Esophagus muscularis mucosa (tissue), 4 donors: ENCODE measurements at regions not wholly inside any gene's neighbourhood (a gene's known extent, or its start where the extent isn't known, plus 50 kb on each side); places are given as distances from the start of the nearest gene placed in this dataset.

ENCODE experiments used
- DNase-seq: peaks from one replicate; pipeline ENCODE4 v3.0.0-alpha.2; 2017; ENCODE audit errors: extremely low spot score
- H3K27ac ChIP-seq, 4 donors: fragments of 200-600 bp; sonication (generic); replicated peaks in 1 of 4; 1 replicate in 3 of 4; 2 replicates in 1 of 4; pipeline ENCODE4 v1.5.1; 2016 to 2019; ENCODE audit warnings: mild to moderate bottlenecking in 1 of 4
- H3K27me3 ChIP-seq, 4 donors: fragments of 200-600 bp; sonication (generic); one replicate each; pipeline versions ENCODE4 v1.5.1 to v1.6.0; 2016 to 2019
- H3K36me3 ChIP-seq, 4 donors: fragments of 200-600 bp; sonication (generic); one replicate each; pipeline ENCODE4 v1.5.1; 2016 to 2019
- H3K4me1 ChIP-seq, 4 donors: fragments of 200-600 bp; sonication (generic); one replicate each; pipeline ENCODE4 v1.5.1; 2016 to 2019
- H3K4me3 ChIP-seq, 4 donors: fragments of 200-600 bp; sonication (generic); 1 replicate in 2 of 4; 2 replicates in 2 of 4; pipeline ENCODE4 v1.5.1; 2016 to 2019; ENCODE audit warnings: mild to moderate bottlenecking in 4 of 4, moderate library complexity in 1 of 4
- H3K9me3 ChIP-seq, 4 donors: fragments of 200-600 bp; sonication (generic); 1 replicate in 3 of 4; 2 replicates in 1 of 4; pipeline ENCODE4 v1.5.1; 2016 to 2019
- CTCF ChIP-seq, 3 experiments: fragments of 200-600 bp in 2 of 3; fragments of 450-650 bp in 1 of 3; sonication (generic) in 2 of 3; IDR thresholded peaks; one replicate each; pipeline ENCODE4 v1.5.1; 2017 to 2019; ENCODE audit warnings: antibody characterized with exemption in 3 of 3, mild to moderate bottlenecking in 2 of 3, moderate library complexity in 1 of 3
- EP300 ChIP-seq: sonication (generic); formaldehyde crosslinking; IDR thresholded peaks from one replicate; pipeline ENCODE4 v1.6.1; 2017; ENCODE audit warnings: antibody characterized with exemption
- POLR2A ChIP-seq: fragments of 450-650 bp; IDR thresholded peaks from one replicate; pipeline ENCODE4 v1.6.1; 2017; ENCODE audit warnings: antibody characterized with exemption, moderate library complexity, mild to moderate bottlenecking, low read depth
- POLR2AphosphoS5 ChIP-seq, 2 donors: sonication (generic); formaldehyde crosslinking; IDR thresholded peaks; one replicate each; pipeline ENCODE4 v1.6.1; 2017; ENCODE audit warnings: antibody characterized with exemption in 2 of 2
- WGBS: methylation state at CpG from one replicate; pipeline ENCODE4 v1.1.5; 2018; 5-methylcytosine and 5-hydroxymethylcytosine counted together
- intact Hi-C: fragments of 100-400 bp; cut with DNase I; formaldehyde crosslinking; loops from one replicate; pipeline ENCODE4 v1.15.1; 2023

GRCh38 chr5:154571325-154572035 is 93.5 kb upstream of the HAND1 start:
- peak; percentile 90 for DNase-seq
- intact Hi-C loops: no loop called here
- 92% methylated on average over 4 of the region's 6 CpGs for WGBS
- peaks cover 0 to 46% (median 3%) of the 10 kb centered on the region in 4 donors for H3K27me3 ChIP-seq
- no peaks in the 10 kb centered on the region for H3K36me3 ChIP-seq
- no peak overlapping the region for H3K4me3 ChIP-seq
- no peaks in the 10 kb centered on the region for H3K4me1 ChIP-seq
- H3K9me3 ChIP-seq: no peaks in the 10 kb centered on the region
- no peak overlapping the region for H3K27ac ChIP-seq
- TF ChIP-seq POLR2A (no peak), CTCF (IDR thresholded peaks at IDR 0.05) (no peak), POLR2AphosphoS5 (IDR thresholded peaks at IDR 0.05) (no peak), EP300 (no peak)

- H3K36me3 ChIP-seq: no peaks in the 10 kb centered on the region
- intact Hi-C loops: no loop called here
- H3K9me3 ChIP-seq: no peaks in the 10 kb centered on the region
- no peak overlapping the region for H3K27ac ChIP-seq
- 81% methylated on average over 11 of the region's 11 CpGs for WGBS
- peaks cover 0 to 46% (median 1%) of the 10 kb centered on the region in 4 donors for H3K27me3 ChIP-seq
- H3K4me3 ChIP-seq: no peak overlapping the region
- TF ChIP-seq POLR2AphosphoS5 (IDR thresholded peaks at IDR 0.05) (no peak), CTCF (IDR thresholded peaks at IDR 0.05) (no peak), POLR2A (no peak), EP300 (no peak)
- no peaks in the 10 kb centered on the region for H3K4me1 ChIP-seq
- peak; percentile 66 for DNase-seq
Observed at GRCh38 chr5:154570572-154571324, 92.7 kb upstream of the HAND1 start.

GRCh38 chr5:154568589-154568988 is 90.6 kb upstream of the HAND1 start:
- H3K4me1 ChIP-seq: no peaks in the 10 kb centered on the region
- intact Hi-C loops: no loop called here
- peak; percentile 62 for DNase-seq
- no peaks in the 10 kb centered on the region for H3K36me3 ChIP-seq
- TF ChIP-seq CTCF (IDR thresholded peaks at IDR 0.05) (no peak), POLR2A (no peak), POLR2AphosphoS5 (IDR thresholded peaks at IDR 0.05) (no peak), EP300 (no peak)
- H3K27ac ChIP-seq: no peak overlapping the region
- peaks cover 0 to 36% (median 0%) of the 10 kb centered on the region in 4 donors for H3K27me3 ChIP-seq
- 50% methylated on average over 4 of the region's 6 CpGs for WGBS
- no peak overlapping the region for H3K4me3 ChIP-seq
- H3K9me3 ChIP-seq: no peaks in the 10 kb centered on the region

- peak; percentile 78 for DNase-seq
- H3K4me1 ChIP-seq: no peaks in the 10 kb centered on the region
- H3K9me3 ChIP-seq: no peaks in the 10 kb centered on the region
- intact Hi-C loops: no loop called here
- H3K36me3 ChIP-seq: no peaks in the 10 kb centered on the region
- no peak overlapping the region for H3K4me3 ChIP-seq
- no peak overlapping the region for H3K27ac ChIP-seq
- H3K27me3 ChIP-seq: peaks cover 0 to 32% (median 0%) of the 10 kb centered on the region in 4 donors
- 73% methylated on average over 6 of the region's 6 CpGs for WGBS
- TF ChIP-seq POLR2AphosphoS5 (IDR thresholded peaks at IDR 0.05) (no peak), EP300 (no peak), CTCF (IDR thresholded peaks at IDR 0.05) (no peak), POLR2A (no peak)
Observed at GRCh38 chr5:154567155-154567554, 89.1 kb upstream of the HAND1 start.
